C4-2B (cell line): ENCODE measurements at regions not wholly inside any gene's neighbourhood (a gene's known extent, or its start where the extent isn't known, plus 50 kb on each side); places are given as distances from the start of the nearest gene placed in this dataset.

Source experiments
- ZFX ChIP-seq: fragments of 450-650 bp; IDR thresholded peaks from 2 replicates; pipeline ENCODE4 v1.6.1; 2017
- TF ChIP-seq, protein P1 (sequence below): fragments of 450-650 bp; conservative IDR thresholded peaks from 2 replicates; pipeline ENCODE4 v1.5.1; 2017; ENCODE audit warnings: mild to moderate bottlenecking

DNA sequence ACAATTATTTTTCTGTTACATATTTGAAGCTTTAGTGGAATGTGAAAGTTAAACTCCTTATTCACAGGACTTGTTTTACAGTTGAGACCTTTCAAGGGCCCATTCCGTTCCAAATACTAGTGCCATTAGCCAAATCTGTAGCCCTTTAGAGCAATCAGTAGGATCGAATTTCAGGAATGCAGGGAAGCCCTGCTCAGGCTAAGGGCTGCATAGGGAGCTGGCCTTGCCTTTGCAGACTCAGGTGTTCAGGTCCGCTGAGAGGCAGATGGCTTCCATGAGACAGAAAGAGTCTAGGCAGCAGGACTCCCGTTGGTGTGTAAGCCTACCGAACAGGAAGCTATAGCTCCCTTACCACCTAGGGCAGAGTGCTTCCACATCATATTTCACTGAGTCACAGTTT is 150.1 kb upstream of the SLC27A6 start:
- TF ChIP-seq, protein P1, sequence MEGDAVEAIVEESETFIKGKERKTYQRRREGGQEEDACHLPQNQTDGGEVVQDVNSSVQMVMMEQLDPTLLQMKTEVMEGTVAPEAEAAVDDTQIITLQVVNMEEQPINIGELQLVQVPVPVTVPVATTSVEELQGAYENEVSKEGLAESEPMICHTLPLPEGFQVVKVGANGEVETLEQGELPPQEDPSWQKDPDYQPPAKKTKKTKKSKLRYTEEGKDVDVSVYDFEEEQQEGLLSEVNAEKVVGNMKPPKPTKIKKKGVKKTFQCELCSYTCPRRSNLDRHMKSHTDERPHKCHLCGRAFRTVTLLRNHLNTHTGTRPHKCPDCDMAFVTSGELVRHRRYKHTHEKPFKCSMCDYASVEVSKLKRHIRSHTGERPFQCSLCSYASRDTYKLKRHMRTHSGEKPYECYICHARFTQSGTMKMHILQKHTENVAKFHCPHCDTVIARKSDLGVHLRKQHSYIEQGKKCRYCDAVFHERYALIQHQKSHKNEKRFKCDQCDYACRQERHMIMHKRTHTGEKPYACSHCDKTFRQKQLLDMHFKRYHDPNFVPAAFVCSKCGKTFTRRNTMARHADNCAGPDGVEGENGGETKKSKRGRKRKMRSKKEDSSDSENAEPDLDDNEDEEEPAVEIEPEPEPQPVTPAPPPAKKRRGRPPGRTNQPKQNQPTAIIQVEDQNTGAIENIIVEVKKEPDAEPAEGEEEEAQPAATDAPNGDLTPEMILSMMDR, result no peak
- TF ChIP-seq ZFX, result no peak
